T47D (cell line): ENCODE measurements at regions not wholly inside any gene's neighbourhood (a gene's known extent, or its start where the extent isn't known, plus 50 kb on each side); places are given as distances from the start of the nearest gene placed in this dataset.
A peak's percentile ranks its signal among the peaks of the same experiment; 100 is the strongest.

Experiments used
- DNase-seq, 2 experiments: peaks; one replicate each; pipeline versions ENCODE4 v3.0.0 to v3.0.0-alpha.2; 2011 to 2012; ENCODE audit warnings: low read depth in 1 of 2, low spot score in 1 of 2
- JUND ChIP-seq: IDR thresholded peaks from 2 replicates; pipeline ENCODE4 v1.6.1; 2012; ENCODE audit warnings: low read depth
- in situ Hi-C: cut with HindIII; loops from 2 replicates; pipeline ENCODE4 v1.10.0; 2016; ENCODE audit warnings: low sequenced_read_pairs, low pct_unique_long_range_greater_than_20kb

DNA sequence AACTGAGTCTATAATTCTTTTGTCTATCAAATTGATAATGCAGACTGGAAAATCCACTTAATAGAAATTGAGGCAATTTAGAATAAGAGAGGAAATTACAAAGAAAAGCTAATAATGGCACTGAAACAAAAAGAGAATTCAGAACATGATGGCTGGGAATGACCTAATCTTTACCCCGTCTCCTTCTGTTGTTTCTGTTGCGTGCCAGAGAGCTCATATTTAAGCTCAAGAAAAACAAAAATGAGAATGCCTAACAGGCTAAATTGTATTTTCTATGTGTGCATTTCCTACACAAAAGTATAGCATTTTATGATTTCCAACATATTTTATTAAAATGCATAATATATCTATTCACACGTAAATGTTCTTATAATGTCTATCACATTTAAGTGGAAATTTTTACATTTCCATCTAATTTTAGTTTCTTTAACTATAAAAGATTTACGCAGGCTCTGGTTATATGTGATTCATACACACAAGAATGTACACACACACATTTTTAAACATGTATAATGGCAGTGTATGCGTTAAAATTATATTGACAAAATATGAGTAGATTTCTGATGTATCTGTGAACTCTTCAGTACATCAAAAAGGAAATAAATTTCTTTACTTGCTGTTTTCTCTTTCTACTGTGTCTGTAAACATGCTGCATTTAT is 432.3 kb downstream of the SLITRK6 start:
- TF ChIP-seq JUND: no peak
- in situ Hi-C loops: no loop called here
- no peak for DNase-seq

GRCh38 chr13:85363504-85363903 is 435.7 kb downstream of the SLITRK6 start:
- DNase-seq: no peak
- no peak for TF ChIP-seq JUND
- in situ Hi-C loops: no loop called here

DNA sequence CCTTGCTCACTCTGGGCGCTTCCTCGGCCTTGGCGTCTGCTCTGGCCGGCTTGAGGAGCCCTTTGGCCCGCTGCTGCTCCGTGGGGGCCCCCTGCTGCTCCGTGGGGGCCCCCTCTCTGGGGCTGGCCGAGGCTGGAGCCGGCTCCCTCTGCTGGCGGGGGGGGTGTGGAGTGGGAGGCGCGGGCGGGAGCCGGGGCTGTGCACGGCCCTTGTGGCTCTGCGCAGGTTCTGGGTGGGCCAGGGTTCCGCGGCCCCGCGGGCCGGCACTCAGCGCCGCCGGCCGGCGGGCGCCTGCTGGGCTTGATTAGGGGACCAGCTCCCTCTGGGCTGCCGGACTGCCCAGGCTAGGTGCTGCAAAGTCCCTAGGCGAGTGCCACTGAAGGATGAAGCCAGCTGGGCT is 436.2 kb downstream of the SLITRK6 start:
- no peak for TF ChIP-seq JUND
- DNase-seq: no peak
- in situ Hi-C loops: no loop called here

DNA sequence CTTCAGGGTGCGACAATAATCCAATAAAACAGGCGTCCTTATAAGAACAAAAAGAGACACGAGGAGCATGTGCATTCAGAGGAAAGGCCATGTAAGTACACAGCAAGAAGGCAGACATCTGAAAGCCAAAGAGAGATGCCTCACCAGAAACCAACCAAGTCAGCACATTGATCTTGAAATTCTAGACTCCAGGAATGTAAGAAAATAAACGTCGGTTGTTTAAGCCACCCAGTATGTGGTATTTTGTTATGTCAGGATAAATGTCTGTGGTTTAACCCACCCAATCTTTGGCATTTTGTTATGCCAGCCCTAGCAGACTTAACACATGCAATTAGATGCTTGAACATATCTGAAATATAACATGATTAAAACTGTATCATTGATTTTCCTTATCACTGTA is 452.0 kb downstream of the SLITRK6 start:
- no peak for DNase-seq
- TF ChIP-seq JUND: no peak
- in situ Hi-C loops: no loop called here

DNA sequence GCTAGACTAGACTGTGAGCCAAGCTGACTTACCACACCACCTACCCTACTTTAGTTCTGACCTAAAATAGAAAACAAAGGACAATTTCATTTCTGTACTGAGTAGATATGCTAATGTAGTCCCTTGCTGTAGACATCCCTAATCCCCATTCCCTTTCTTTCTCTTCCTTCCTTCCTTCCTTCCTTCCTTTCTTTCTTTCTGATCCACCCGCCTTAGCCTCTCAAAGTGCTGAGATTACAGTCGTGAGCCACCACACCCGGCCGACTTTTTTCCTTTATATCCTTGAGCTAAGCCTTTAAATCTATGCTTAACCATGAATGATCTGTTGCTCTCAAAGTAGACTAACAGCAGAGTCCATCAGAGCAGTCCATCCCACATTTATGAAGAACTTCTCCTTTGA is 465.0 kb downstream of the SLITRK6 start:
- no peak for TF ChIP-seq JUND
- DNase-seq: no peak
- in situ Hi-C loops: no loop called here

DNA sequence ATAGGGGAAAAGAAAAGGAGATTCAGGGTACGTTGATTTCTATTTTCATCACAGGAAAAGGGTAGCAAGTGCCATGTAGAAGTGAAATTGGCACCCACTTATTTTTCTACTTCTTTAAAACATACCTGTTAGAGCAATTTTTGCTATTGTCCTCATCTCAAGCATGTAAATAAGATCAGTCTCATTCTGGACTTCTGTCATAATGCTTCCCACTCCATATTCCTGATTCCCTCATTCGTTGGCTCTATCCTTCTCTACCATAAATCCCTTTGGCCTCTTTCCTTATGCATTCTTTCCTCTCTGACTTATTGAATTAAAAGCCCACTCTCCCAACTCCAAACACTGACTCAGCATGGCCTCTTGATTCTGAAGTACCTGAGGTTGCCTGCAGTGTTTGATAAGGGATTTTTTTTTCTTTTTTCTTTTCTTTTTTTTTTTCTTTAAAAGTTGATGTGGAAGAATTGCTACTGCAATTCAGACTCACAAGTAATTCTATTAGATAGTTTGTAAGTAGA is 465.7 kb downstream of the SLITRK6 start:
- in situ Hi-C loops: no loop called here
- no peak for TF ChIP-seq JUND

GRCh38 chr13:85332615-85333014 is 466.6 kb downstream of the SLITRK6 start:
- no peak for TF ChIP-seq JUND
- no peak for DNase-seq
- in situ Hi-C loops: no loop called here

More for the DNA sequence above, 465.7 kb downstream of the SLITRK6 start:
- no peak for DNase-seq

DNA sequence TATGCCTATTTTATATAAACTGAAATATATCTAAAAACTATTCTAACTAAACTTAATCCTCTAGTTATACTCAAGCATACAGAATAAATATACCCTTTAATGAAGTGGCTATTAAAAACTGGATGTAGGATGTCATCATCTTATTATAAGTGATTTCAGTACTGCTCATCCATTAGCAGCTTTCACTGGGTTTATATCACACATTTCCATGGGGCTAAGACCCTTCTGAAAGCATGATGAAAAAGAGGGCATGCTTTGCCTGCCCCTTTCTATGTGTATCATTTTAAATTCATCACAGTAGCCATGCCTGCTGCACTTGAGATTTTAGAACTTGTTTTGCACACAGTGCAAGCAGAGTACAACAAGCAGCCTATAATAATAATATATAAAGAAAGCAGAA is 477.5 kb downstream of the SLITRK6 start:
- TF ChIP-seq JUND: no peak
- no peak for DNase-seq
- in situ Hi-C loops: no loop called here

GRCh38 chr13:85317781-85318180 is 481.4 kb downstream of the SLITRK6 start:
- TF ChIP-seq JUND: no peak
- in situ Hi-C loops: no loop called here
- no peak for DNase-seq

GRCh38 chr13:85316506-85317025 is 482.7 kb downstream of the SLITRK6 start:
- in situ Hi-C loops: no loop called here
- no peak for TF ChIP-seq JUND
- DNase-seq: no peak

- in situ Hi-C loops: no loop called here
- TF ChIP-seq JUND: no peak
- peak in 1 of 2 experiments; percentile 2 for DNase-seq
These were observed 484.5 kb downstream of the SLITRK6 start for GRCh38 chr13:85314686-85315085.

DNA sequence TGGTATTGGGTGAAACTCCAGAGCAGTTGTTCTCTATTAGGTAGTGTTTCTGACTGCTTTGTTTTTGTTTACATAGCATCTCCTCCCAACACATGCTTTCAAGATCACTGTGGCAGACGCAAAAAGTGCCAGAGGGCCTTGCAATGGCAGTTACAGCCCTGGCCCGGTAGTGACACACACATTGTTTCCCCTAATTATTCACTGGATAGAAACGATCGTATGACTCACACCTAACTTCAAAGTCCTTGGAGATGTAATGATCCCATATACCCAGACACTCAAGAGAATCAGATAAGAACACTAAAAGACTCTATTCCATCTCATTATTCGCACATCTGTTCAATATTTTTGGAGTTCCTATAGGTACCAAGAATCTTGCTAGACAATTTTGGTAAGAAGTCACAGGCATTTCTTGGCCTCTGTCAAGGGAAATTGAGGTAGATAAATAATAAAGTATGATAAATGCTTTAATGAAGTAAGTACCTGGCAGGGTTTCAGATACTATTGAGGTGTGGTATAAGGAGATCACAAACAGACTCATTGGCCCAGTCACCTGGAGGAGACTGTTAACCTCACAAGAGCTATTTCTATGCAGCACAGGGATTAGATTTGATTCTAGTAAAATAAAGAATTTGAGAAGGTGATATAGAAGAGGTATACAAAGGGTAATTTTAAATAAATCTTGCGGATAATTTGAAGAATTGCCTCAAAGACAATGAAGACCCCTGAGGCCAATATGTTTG is 485.3 kb downstream of the SLITRK6 start:
- in situ Hi-C loops: no loop called here
- TF ChIP-seq JUND: no peak
- DNase-seq: peak in 1 of 2 experiments; percentile 4

DNA sequence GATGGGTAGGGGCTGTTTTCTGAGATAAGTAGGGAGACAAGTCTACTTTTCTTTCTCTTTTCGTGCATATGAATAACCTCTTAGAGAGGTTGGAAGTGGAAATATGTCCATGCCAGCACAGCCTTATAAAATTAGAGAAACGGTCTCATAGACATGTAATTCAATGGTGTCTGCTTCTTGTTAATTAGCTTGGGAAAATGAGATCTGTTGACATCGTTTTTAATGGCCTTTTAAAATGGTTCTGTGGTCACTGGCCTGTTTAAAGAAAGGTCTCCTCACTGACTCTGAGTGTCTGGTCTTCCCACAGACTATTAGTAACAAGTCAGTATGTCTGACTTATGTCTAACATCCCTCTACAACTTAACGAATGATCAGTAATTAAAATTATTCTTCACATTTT is 487.1 kb downstream of the SLITRK6 start:
- TF ChIP-seq JUND: no peak
- DNase-seq: no peak
- in situ Hi-C loops: no loop called here
